Suprapubic skin (tissue), 3 donors: ENCODE measurements at regions not wholly inside any gene's neighbourhood (a gene's known extent, or its start where the extent isn't known, plus 50 kb on each side); places are given as distances from the start of the nearest gene placed in this dataset.

Experiments
- EP300 ChIP-seq: sonication (generic); formaldehyde crosslinking; IDR thresholded peaks from one replicate; pipeline ENCODE4 v1.6.1; 2017; ENCODE audit warnings: antibody characterized with exemption
- POLR2A ChIP-seq, 2 donors: fragments of 450-650 bp; IDR thresholded peaks; one replicate each; pipeline ENCODE4 v1.6.1; 2017; ENCODE audit warnings: antibody characterized with exemption in 2 of 2, mild to moderate bottlenecking in 2 of 2, moderate library complexity in 2 of 2
- TF ChIP-seq, protein P1 (sequence below), 2 donors: fragments of 200-600 bp in 1 of 2; fragments of 450-650 bp in 1 of 2; sonication (generic) in 1 of 2; IDR thresholded peaks; one replicate each; pipeline ENCODE4 v1.5.1; 2016 to 2019; ENCODE audit warnings: antibody characterized with exemption in 2 of 2, mild to moderate bottlenecking in 1 of 2, moderate library complexity in 1 of 2

DNA sequence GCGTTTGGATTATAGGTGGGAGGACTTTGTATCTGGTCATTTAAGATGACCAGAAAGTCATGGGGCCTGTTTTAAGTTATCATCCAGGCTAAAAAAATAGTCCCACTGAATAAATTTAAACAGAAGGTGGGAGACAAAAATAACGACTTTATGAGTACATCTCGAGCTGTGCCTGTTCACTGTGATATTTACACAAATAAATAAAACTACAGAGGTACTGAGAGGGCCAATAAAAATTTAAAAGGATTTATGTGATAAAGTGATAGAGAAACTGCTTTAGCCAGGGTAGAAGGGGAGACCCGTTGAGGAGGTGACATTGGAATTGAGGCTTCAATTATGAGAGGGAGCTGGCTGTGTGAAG is 53.4 kb upstream of the PMEPA1 start:
- TF ChIP-seq, protein P1, sequence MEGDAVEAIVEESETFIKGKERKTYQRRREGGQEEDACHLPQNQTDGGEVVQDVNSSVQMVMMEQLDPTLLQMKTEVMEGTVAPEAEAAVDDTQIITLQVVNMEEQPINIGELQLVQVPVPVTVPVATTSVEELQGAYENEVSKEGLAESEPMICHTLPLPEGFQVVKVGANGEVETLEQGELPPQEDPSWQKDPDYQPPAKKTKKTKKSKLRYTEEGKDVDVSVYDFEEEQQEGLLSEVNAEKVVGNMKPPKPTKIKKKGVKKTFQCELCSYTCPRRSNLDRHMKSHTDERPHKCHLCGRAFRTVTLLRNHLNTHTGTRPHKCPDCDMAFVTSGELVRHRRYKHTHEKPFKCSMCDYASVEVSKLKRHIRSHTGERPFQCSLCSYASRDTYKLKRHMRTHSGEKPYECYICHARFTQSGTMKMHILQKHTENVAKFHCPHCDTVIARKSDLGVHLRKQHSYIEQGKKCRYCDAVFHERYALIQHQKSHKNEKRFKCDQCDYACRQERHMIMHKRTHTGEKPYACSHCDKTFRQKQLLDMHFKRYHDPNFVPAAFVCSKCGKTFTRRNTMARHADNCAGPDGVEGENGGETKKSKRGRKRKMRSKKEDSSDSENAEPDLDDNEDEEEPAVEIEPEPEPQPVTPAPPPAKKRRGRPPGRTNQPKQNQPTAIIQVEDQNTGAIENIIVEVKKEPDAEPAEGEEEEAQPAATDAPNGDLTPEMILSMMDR (IDR thresholded peaks at IDR 0.05) = no peak
- no peak for TF ChIP-seq POLR2A (IDR thresholded peaks at IDR 0.05)
- TF ChIP-seq EP300 = no peak
